ENCODE measurements at regions not wholly inside any gene's neighbourhood (a gene's known extent, or its start where the extent isn't known, plus 50 kb on each side); places are given as distances from the start of the nearest gene placed in this dataset.
"Not testable (repeated sequence)": the region's sequence is repeated elsewhere in the genome, so short reads cannot be mapped to it uniquely, and the experiment has no call there.

GRCh38 chr5:79924936-79925893 is 65.8 kb downstream of the MTX3 start:
- DNase-seq, result no peak

GRCh38 chr5:79923431-79923830 is 67.6 kb downstream of the MTX3 start:
- DNase-seq, result no peak

- no peak for DNase-seq
Observed at GRCh38 chr5:79922626-79923025, 68.4 kb downstream of the MTX3 start.

GRCh38 chr5:79907452-79907851 is 83.6 kb downstream of the MTX3 start:
- not testable (repeated sequence) for DNase-seq

- DNase-seq, result not testable (repeated sequence)
Observed at GRCh38 chr5:79902571-79902970, 88.5 kb downstream of the MTX3 start.

GRCh38 chr5:79901631-79902030 is 89.4 kb downstream of the MTX3 start:
- no peak for DNase-seq

- no peak for DNase-seq
Observed at GRCh38 chr5:79898611-79899010, 92.5 kb downstream of the MTX3 start.

GRCh38 chr5:79893976-79894375 is 97.1 kb downstream of the MTX3 start:
- DNase-seq, result no peak

GRCh38 chr5:79893485-79893884 is 97.6 kb downstream of the MTX3 start:
- no peak for DNase-seq

GRCh38 chr5:79890930-79891249 is 100.2 kb downstream of the MTX3 start:
- no peak for DNase-seq

GRCh38 chr5:79890119-79890929 is 100.7 kb downstream of the MTX3 start:
- DNase-seq, result no peak

- DNase-seq, result no peak
Observed at GRCh38 chr5:79888643-79889042, 102.4 kb downstream of the MTX3 start.

- no peak for DNase-seq
Observed at GRCh38 chr5:79886925-79887655, 104.0 kb downstream of the MTX3 start.

GRCh38 chr5:79886456-79886855 is 104.6 kb downstream of the MTX3 start:
- no peak for DNase-seq

GRCh38 chr5:79879880-79880279 is 111.2 kb downstream of the MTX3 start:
- DNase-seq, result not testable (repeated sequence)

- DNase-seq, result peak; percentile 17
Observed at GRCh38 chr5:79878721-79879336, 112.2 kb downstream of the MTX3 start.

- no peak for DNase-seq
Observed at GRCh38 chr5:79878136-79878679, 112.9 kb downstream of the MTX3 start.

GRCh38 chr5:79876456-79876855 is 114.6 kb downstream of the MTX3 start:
- DNase-seq, result no peak

GRCh38 chr5:79875230-79875629 is 115.8 kb downstream of the MTX3 start:
- no peak for DNase-seq

GRCh38 chr5:79873187-79873586 is 117.9 kb downstream of the MTX3 start:
- DNase-seq, result no peak

GRCh38 chr5:79872291-79872690 is 118.8 kb downstream of the MTX3 start:
- no peak for DNase-seq

GRCh38 chr5:79871364-79872120 is 119.5 kb downstream of the MTX3 start:
- DNase-seq, result no peak
